ENCODE measurements at regions not wholly inside any gene's neighbourhood (a gene's known extent, or its start where the extent isn't known, plus 50 kb on each side); places are given as distances from the start of the nearest gene placed in this dataset.

DNA sequence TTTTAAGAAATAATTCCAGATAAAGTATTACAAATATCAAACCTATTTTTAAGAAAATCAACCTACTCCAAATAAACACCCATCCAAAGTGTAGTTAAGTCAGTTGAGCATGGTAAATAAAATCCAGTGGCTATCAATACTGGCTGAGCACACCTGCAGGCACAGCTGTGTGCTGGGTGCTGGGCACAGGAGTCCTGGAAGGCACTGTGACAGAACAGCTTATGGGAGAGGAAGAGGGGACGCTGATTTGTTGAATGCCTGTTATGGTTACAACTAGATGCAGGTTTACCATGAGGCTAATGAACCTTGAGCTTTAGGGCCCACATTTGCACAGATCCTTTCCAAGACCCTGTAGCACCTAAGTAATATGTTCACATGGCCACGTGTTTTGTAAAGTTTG lies 202.7 kb downstream of the MTX2 start:
- DNase-seq, result no peak

- DNase-seq, result peak; percentile 59
Observed at GRCh38 chr2:176473177-176473576, 203.9 kb downstream of the MTX2 start.

DNA sequence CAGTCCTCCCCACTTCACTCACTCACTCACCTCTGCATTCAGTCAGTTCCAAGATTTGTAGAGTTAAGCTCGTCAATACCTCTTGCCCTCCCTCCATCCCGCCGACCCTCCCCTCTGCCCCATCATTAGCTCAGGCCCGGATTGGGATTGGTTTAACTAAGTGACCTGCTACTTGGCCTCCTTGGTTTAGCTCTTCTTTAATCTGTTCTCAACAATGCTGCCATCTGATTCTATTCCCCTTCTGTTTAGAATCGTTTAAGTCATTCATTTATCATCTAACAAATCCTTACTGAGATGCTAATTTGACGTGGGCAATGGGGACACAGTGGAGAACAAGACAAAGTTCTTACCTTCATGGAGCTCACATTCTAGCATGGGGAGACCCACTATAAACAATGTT lies 204.6 kb downstream of the MTX2 start:
- no peak for DNase-seq

- no peak for DNase-seq
Observed at GRCh38 chr2:176477336-176477735, 208.1 kb downstream of the MTX2 start.

- DNase-seq, result no peak
Observed at GRCh38 chr2:176479961-176480360, 210.7 kb downstream of the MTX2 start.

- no peak for DNase-seq
Observed at GRCh38 chr2:176482107-176482506, 212.9 kb downstream of the MTX2 start.

DNA sequence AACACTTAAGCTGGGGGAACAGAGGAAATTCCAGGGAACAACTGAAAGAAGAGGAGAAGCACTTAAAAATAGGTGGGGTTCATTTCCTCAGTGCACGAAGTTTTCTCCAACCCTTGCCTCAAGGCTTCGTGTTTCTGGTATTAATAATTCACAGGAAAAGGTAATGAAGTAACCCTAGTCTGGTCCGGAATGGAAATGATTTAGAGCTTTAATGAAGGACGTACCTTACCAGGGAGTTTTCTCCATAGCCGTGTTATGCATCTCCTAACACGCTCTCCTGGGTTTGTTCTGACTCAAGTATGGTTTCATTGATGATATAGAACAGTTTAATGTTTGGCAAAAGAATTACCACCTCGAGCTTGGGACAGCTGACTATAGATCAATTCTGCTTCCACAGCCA lies 214.2 kb downstream of the MTX2 start:
- no peak for DNase-seq

DNA sequence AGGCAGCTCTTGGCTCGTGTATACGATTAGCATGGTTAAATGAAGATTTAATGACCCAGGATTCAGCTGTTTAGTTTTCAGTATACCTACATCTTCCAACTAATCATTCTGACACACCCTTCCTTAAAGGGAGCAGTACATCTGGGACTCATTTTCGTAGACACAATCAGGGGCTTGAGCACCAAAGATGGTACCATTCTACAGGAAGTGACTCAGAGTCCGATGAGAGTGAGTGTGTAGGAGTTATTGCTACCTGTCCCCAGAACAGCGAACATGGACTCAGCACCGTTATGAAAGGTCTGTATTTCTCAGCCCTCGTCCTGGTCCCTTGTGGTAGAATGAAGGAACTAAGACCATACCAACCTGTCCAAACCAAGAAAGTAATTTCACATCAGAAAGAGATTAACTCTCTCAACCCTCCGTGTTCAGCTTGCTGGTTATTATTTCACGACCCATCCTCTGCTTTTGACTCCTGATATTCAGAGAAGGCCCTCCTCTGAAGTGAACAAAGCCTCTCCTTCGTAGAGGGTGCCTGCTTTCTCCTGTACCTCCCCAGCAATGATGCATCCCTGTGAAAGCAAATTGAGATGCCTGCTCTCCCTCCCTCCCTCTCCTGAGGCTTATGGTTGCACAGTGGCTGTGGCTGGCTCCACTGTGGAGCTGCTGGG lies 214.8 kb downstream of the MTX2 start:
- no peak for DNase-seq

- no peak for DNase-seq
Observed at GRCh38 chr2:176484838-176485237, 215.6 kb downstream of the MTX2 start.

GRCh38 chr2:176488431-176488830 lies 219.2 kb downstream of the MTX2 start:
- no peak for DNase-seq

- no peak for DNase-seq
Observed at GRCh38 chr2:176490061-176490861, 221.0 kb downstream of the MTX2 start.

DNA sequence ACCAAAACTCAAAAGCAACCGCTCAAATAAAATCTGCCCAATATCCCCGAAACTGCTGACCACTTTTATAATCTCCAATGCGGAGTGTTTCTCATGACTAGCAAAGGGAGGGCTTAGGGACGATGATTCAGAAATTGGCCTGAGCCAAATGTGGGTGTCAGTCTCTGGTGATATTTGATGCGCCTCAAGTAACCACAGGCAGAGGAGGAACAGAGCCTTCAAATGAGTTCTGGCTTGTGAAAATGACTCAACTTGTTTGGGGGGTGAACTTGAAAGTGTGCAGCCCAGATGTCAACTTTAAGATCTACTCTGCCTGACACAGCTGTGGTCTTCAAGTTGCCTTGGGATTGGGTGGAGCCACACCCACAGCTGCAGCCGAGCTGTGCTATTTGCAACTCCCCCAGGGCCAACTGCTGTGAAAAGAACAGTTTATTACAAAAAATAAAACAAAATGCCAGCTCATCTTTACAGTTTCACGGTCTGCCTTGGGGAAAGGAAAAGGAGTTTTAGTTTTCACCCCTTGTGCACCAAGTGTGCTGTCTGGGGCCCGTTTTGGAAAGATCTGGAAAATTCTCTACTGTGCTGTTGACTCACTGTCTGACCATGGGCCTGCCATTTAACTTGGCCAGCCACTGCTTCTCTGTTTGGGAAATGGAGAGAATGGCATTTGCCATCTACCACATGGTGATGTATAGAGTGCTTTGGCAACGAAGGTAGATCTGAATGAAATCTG lies 222.1 kb downstream of the MTX2 start:
- no peak for DNase-seq

- no peak for DNase-seq
Observed at GRCh38 chr2:176492583-176492982, 223.3 kb downstream of the MTX2 start.

DNA sequence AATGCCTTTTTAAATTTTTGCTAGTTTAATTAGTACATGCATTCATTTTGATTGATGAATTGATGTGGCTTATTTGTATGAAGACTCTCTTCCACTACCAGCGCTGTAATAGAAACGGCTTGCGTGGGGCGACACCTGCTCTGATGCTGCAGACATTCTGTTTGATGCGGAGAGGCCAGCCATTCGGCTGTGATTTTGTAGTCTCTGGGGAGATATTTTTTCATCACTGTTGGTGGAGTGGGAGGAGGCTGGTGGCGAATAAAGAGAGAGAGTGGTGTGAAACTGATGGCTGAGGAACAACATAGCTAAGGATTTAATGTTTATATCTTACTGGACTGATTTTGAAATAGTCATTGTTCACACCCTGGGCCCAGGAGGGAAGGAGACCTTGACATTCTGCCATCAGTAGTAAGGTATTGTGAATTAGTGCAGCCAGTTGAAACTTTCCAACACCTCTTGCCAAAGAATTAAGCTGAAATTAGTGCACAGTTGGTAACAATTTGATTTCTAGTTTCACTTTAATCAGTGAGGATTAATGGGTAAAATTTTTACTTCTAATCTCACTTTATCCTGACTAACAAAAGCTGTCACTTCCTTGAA lies 224.1 kb downstream of the MTX2 start:
- no peak for DNase-seq

DNA sequence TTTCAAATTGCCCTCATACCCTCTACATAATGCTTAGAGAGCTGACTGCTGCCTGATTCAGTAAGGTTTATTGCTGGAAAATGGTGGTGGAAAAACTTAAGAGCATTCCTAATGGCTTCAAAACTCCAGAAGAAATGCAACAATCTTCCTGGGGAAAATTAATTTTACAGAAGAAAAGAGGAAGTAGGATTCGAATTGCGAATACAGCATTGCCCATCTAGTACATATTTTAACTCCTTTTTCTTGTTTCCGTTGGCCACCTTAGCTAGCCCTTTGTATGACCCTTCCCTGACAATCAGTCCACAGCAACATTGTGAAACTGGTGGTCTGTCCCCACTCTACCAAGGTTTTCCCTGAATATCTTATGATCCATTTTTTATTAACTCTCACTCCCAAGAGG lies 224.7 kb downstream of the MTX2 start:
- no peak for DNase-seq

- no peak for DNase-seq
Observed at GRCh38 chr2:176494949-176495353, 225.7 kb downstream of the MTX2 start.

DNA sequence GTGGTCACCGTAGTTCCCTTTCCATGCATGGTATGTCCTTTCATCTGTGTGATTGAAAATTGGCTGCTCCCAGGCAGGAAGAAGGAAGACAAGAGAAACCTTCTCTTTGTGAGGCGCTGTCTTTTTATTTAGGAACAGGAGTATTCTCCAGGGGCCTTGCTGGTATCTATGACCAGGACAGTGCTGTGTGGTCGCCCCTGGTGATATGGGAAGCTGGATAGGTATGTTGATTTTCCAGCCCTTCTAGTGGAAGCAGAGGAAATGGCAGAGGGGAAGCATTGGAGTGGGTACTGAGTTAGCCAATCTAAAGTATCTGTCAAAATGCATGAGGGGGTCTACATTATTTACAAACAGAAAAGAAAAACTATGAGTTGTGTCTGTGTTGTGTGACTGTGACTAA lies 226.6 kb downstream of the MTX2 start:
- DNase-seq, result no peak

- DNase-seq, result no peak
Observed at GRCh38 chr2:176496761-176497160, 227.5 kb downstream of the MTX2 start.

GRCh38 chr2:176500901-176501300 lies 231.7 kb downstream of the MTX2 start:
- no peak for DNase-seq

- DNase-seq, result no peak
Observed at GRCh38 chr2:176501617-176502016, 232.4 kb downstream of the MTX2 start.

DNA sequence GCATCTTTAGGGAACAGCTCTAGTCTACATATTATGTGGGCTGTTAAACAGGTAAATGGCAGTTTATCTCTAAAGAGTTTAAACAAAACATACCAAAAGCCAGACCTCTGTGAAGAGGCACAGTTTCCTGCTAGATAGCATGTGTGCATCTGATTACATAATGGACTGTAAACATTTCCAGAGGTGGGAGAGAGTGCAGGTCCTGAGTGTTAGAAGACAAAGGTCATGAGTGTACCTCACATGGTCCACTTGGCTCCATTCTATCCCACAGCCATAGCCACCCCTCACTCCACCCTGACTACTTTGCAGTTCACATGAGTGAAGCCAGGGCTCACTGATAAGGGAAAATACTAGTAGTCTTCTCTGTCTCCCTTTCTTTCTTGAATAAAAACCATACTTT lies 233.4 kb downstream of the MTX2 start:
- DNase-seq, result no peak

- DNase-seq, result no peak
Observed at GRCh38 chr2:176503776-176504175, 234.5 kb downstream of the MTX2 start.

GRCh38 chr2:176504440-176504839 lies 235.2 kb downstream of the MTX2 start:
- no peak for DNase-seq

DNA sequence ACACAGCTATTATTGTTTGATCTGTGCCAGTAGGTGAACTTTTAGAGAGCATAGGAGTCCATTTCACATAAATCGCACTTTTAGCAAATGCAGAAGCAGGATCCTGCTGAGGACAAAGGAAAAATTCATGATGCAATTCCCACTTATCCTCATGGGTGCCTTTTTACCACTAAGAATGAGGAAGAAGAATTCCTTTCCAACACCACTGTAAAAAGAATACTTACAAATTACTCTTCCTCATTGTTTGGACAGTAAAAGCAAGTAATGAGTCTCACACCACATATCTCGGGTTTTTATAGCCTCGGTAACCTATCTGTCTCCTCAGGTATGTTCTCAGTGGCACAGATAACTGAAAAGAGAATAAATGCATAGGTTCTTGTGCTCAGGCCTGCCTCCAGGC lies 238.5 kb downstream of the MTX2 start:
- DNase-seq, result no peak

All from activated CD8-positive, alpha-beta memory T cell treated with anti-CD3 and anti-CD28 coated beads for 24 hours (primary cell).